ENCODE measurements at regions not wholly inside any gene's neighbourhood (a gene's known extent, or its start where the extent isn't known, plus 50 kb on each side); places are given as distances from the start of the nearest gene placed in this dataset.

- H3K36me3 ChIP-seq = no peaks in the 10 kb centered on the region
These were observed 463.4 kb upstream of the USP15 start for GRCh38 chr12:61796846-61797245.

DNA sequence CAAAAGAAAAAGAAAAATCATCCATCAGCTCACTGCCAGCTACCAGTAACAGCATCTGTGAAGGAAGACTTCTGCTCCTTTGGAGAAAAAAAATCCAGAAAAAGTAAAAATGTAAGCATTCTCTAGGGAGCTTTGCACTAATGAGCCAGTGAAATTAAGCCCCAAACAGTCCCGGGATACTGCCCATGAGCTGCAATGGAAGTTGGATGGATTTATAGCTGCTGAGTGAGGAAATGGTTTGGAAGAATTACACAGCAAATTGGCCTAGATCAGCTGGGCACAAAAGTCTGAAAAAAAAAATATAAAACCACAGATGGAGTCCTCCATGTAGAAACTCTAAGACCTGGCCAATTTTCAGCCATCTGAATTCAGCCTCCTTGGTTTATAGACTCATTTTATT lies 462.9 kb upstream of the USP15 start:
- TF ChIP-seq, protein P1, sequence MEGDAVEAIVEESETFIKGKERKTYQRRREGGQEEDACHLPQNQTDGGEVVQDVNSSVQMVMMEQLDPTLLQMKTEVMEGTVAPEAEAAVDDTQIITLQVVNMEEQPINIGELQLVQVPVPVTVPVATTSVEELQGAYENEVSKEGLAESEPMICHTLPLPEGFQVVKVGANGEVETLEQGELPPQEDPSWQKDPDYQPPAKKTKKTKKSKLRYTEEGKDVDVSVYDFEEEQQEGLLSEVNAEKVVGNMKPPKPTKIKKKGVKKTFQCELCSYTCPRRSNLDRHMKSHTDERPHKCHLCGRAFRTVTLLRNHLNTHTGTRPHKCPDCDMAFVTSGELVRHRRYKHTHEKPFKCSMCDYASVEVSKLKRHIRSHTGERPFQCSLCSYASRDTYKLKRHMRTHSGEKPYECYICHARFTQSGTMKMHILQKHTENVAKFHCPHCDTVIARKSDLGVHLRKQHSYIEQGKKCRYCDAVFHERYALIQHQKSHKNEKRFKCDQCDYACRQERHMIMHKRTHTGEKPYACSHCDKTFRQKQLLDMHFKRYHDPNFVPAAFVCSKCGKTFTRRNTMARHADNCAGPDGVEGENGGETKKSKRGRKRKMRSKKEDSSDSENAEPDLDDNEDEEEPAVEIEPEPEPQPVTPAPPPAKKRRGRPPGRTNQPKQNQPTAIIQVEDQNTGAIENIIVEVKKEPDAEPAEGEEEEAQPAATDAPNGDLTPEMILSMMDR (IDR thresholded peaks at IDR 0.05) = no peak
- Histone ChIP-seq H3K27me3 (no peaks in the 10 kb centered on the region), H3K9me3 (no peaks in the 10 kb centered on the region), H3K36me3 (no peaks in the 10 kb centered on the region), H3K27ac (no peak overlapping the region), H3K4me3 (no peak overlapping the region), H3K9ac (ENCODE audit: low read depth in 2 of 2, low read length in 2 of 2) (no peak overlapping the region), H3K4me1 (no peaks in the 10 kb centered on the region)
- DNase-seq = no peak
- intact Hi-C loops (cut with DNase I) = no loop called here

More at GRCh38 chr12:61796846-61797245, 463.4 kb upstream of the USP15 start:
- no peaks in the 10 kb centered on the region for H3K27me3 ChIP-seq
- no peak for DNase-seq
- H3K9me3 ChIP-seq = no peaks in the 10 kb centered on the region
- no peak overlapping the region for H3K9ac ChIP-seq (ENCODE audit: low read depth in 2 of 2, low read length in 2 of 2)
- no peak overlapping the region for H3K4me3 ChIP-seq
- TF ChIP-seq, protein P1 (IDR thresholded peaks at IDR 0.05) = no peak
- no peak overlapping the region for H3K27ac ChIP-seq
- intact Hi-C loops (cut with DNase I) = no loop called here
- H3K4me1 ChIP-seq = no peaks in the 10 kb centered on the region

DNA sequence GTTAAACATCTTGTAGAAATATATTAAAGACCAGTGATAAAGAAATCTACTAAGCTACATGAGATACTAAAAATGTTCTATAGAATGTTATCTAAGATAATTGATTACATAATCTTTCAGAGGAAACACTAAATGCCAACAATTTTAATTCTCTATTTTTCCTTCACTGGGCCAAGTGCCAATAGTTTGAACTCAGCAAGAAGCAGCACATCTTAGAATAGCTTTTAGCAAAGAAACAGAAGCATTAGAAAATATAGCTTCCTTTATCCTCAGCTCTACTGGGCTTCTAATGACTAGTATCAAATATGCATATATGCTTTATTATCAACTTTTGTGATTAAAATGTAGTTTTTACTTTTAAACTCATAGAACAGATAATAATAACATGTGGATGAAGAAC lies 461.4 kb upstream of the USP15 start:
- Histone ChIP-seq H3K9ac (ENCODE audit: low read depth in 2 of 2, low read length in 2 of 2) (no peak overlapping the region), H3K9me3 (no peaks in the 10 kb centered on the region), H3K27ac (no peak overlapping the region), H3K27me3 (no peaks in the 10 kb centered on the region), H3K4me3 (no peak overlapping the region), H3K4me1 (no peaks in the 10 kb centered on the region), H3K36me3 (no peaks in the 10 kb centered on the region)
- intact Hi-C loops (cut with DNase I) = no loop called here
- DNase-seq = no peak
- TF ChIP-seq, protein P1 (IDR thresholded peaks at IDR 0.05) = no peak

DNA sequence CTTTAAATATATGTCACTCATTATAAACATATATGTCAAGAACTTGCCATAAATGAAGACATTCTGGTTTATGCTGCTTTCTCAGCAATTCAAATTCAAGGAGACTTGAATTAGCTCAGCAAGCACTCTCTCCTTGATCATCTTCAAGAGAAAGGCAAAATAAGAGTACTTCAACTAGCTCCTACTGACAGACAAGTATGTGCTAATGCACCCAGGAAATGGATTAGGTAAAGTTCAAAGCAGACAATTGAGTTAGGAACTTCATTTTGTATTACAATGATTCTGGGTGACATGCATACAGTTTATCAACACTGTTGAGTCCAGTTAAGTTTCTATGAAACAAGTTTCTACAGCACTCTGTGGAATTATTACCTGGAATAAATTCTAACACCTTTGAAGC lies 455.9 kb upstream of the USP15 start:
- TF ChIP-seq, protein P1 (IDR thresholded peaks at IDR 0.05) = no peak
- DNase-seq = no peak
- Histone ChIP-seq H3K4me3 (no peak overlapping the region), H3K4me1 (no peaks in the 10 kb centered on the region), H3K9me3 (no peaks in the 10 kb centered on the region), H3K27me3 (no peaks in the 10 kb centered on the region), H3K27ac (no peak overlapping the region), H3K36me3 (no peaks in the 10 kb centered on the region), H3K9ac (ENCODE audit: low read depth in 2 of 2, low read length in 2 of 2) (no peak overlapping the region)
- intact Hi-C loops (cut with DNase I) = no loop called here

- intact Hi-C loops (cut with DNase I) = no loop called here
- Histone ChIP-seq H3K9ac (ENCODE audit: low read depth in 2 of 2, low read length in 2 of 2) (no peak overlapping the region), H3K4me1 (no peaks in the 10 kb centered on the region), H3K4me3 (no peak overlapping the region), H3K36me3 (no peaks in the 10 kb centered on the region), H3K9me3 (no peaks in the 10 kb centered on the region), H3K27ac (no peak overlapping the region), H3K27me3 (no peaks in the 10 kb centered on the region)
- DNase-seq = no peak
- TF ChIP-seq, protein P1 (IDR thresholded peaks at IDR 0.05) = no peak
These were observed 451.3 kb upstream of the USP15 start for GRCh38 chr12:61808856-61809255.

DNA sequence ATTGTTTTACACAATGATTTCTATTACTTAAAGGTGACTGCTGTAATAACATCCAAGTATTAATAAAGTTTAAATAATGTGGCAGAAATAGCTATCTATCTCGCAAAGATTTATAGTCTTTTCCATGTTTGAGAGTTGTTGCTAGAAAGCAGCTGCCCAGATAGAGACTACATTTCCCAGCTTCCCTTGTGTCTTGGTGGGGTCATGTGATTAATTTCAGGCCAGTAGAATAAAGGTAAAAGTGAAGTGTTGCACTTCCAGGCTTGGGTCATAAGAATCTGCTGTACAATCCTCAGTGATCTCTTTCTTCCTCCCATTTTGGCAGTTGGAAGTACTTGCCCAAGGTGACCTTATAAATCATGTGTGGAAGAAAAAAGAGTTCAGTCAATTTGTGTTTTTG lies 449.7 kb upstream of the USP15 start:
- no peaks in the 10 kb centered on the region for H3K9me3 ChIP-seq
- no peaks in the 10 kb centered on the region for H3K27me3 ChIP-seq
- H3K4me1 ChIP-seq = no peaks in the 10 kb centered on the region
- no peak for DNase-seq
- H3K4me3 ChIP-seq = no peak overlapping the region
- no peaks in the 10 kb centered on the region for H3K36me3 ChIP-seq
- no peak overlapping the region for H3K9ac ChIP-seq (ENCODE audit: low read depth in 2 of 2, low read length in 2 of 2)
- intact Hi-C loops (cut with DNase I) = no loop called here
- no peak overlapping the region for H3K27ac ChIP-seq
- TF ChIP-seq, protein P1 (IDR thresholded peaks at IDR 0.05) = no peak

Measured in colonic mucosa (tissue), 4 donors.